ENCODE measurements at regions not wholly inside any gene's neighbourhood (a gene's known extent, or its start where the extent isn't known, plus 50 kb on each side); places are given as distances from the start of the nearest gene placed in this dataset.
A peak's percentile ranks its signal among the peaks of the same experiment; 100 is the strongest.

GRCh38 chr5:120405286-120405864 lies 58.7 kb upstream of the PRR16 start:
- Histone ChIP-seq H3K4me2 (ENCODE audit: extremely low read depth, insufficient read depth, low read length) (peak overlapping the region; percentile 44), H3K27me3 (ENCODE audit: control insufficient read depth, insufficient read depth, low read length) (no peaks in the 10 kb centered on the region), H3K36me3 (ENCODE audit: control insufficient read depth, insufficient read depth, low read length) (no peaks in the 10 kb centered on the region), H3K79me2 (ENCODE audit: control insufficient read depth, insufficient read depth, low read length) (no peaks in the 10 kb centered on the region), H3K4me3 (replicated peaks in 1 of 4; ENCODE audit: control extremely low read depth in 1 of 4, insufficient read depth in 1 of 4, low read depth in 3 of 4, low read length in 4 of 4) (no peak overlapping the region), H3K9ac (ENCODE audit: insufficient read depth, low read length) (no peak overlapping the region), H2AFZ (ENCODE audit: low read length) (no peak overlapping the region), H3K27ac (ENCODE audit: insufficient read depth, low read length) (peak overlapping the region; percentile 79), H3K9me3 (ENCODE audit: control insufficient read depth, insufficient read depth, low read depth, low read length) (no peaks in the 10 kb centered on the region), H3K4me1 (ENCODE audit: control insufficient read depth, extremely low read depth, insufficient read depth, low read length) (peaks cover 12% of the 10 kb centered on the region), H4K20me1 (ENCODE audit: control insufficient read depth, extremely low read depth, insufficient read depth, low read length) (no peaks in the 10 kb centered on the region)
- peak; percentile 85 to 94 for DNase-seq (ENCODE audit: low read depth in 2 of 2)
- TF ChIP-seq EZH2 (IDR thresholded peaks at IDR 0.05; ENCODE audit: low read length, missing control alignments) = no peak

- H2AFZ ChIP-seq (ENCODE audit: low read length) = peak overlapping the region; percentile 20
- no peaks in the 10 kb centered on the region for H3K27me3 ChIP-seq (ENCODE audit: control insufficient read depth, insufficient read depth, low read length)
These were observed 58.2 kb upstream of the PRR16 start for GRCh38 chr5:120405923-120406322.

GRCh38 chr5:120413686-120414085 lies 50.4 kb upstream of the PRR16 start:
- H3K4me2 ChIP-seq (ENCODE audit: extremely low read depth, insufficient read depth, low read length) = no peak overlapping the region
- peak in 1 of 2 donors; percentile 95 for DNase-seq (ENCODE audit: low read depth in 2 of 2)
- no peak overlapping the region for H2AFZ ChIP-seq (ENCODE audit: low read length)

More at GRCh38 chr5:120405923-120406322, 58.2 kb upstream of the PRR16 start:
- Histone ChIP-seq H3K4me1 (ENCODE audit: control insufficient read depth, extremely low read depth, insufficient read depth, low read length) (peaks cover 12% of the 10 kb centered on the region), H4K20me1 (ENCODE audit: control insufficient read depth, extremely low read depth, insufficient read depth, low read length) (no peaks in the 10 kb centered on the region), H3K9ac (ENCODE audit: insufficient read depth, low read length) (no peak overlapping the region), H3K79me2 (ENCODE audit: control insufficient read depth, insufficient read depth, low read length) (no peaks in the 10 kb centered on the region), H3K9me3 (ENCODE audit: control insufficient read depth, insufficient read depth, low read depth, low read length) (no peaks in the 10 kb centered on the region), H3K4me2 (ENCODE audit: extremely low read depth, insufficient read depth, low read length) (peak overlapping the region; percentile 5), H3K27ac (ENCODE audit: insufficient read depth, low read length) (peak overlapping the region; percentile 79), H3K36me3 (ENCODE audit: control insufficient read depth, insufficient read depth, low read length) (no peaks in the 10 kb centered on the region), H3K4me3 (replicated peaks in 1 of 4; ENCODE audit: control extremely low read depth in 1 of 4, insufficient read depth in 1 of 4, low read depth in 3 of 4, low read length in 4 of 4) (no peak overlapping the region)
- DNase-seq (ENCODE audit: low read depth in 2 of 2) = peak; percentile 75 to 94
- TF ChIP-seq EZH2 (IDR thresholded peaks at IDR 0.05; ENCODE audit: low read length, missing control alignments) (no peak), CTCF (conservative IDR thresholded peaks at IDR 0.05 in 1 of 2, IDR thresholded peaks at IDR 0.05 in 1 of 2; ENCODE audit: low read depth in 1 of 2, low read length in 2 of 2) (no peak)

More at GRCh38 chr5:120413686-120414085, 50.4 kb upstream of the PRR16 start:
- H4K20me1 ChIP-seq (ENCODE audit: control insufficient read depth, extremely low read depth, insufficient read depth, low read length) = no peaks in the 10 kb centered on the region
- H3K4me3 ChIP-seq (replicated peaks in 1 of 4; ENCODE audit: control extremely low read depth in 1 of 4, insufficient read depth in 1 of 4, low read depth in 3 of 4, low read length in 4 of 4) = no peak overlapping the region
- TF ChIP-seq EZH2 (IDR thresholded peaks at IDR 0.05; ENCODE audit: low read length, missing control alignments) (no peak), CTCF (conservative IDR thresholded peaks at IDR 0.05 in 1 of 2, IDR thresholded peaks at IDR 0.05 in 1 of 2; ENCODE audit: low read depth in 1 of 2, low read length in 2 of 2) (no peak)
- H3K27ac ChIP-seq (ENCODE audit: insufficient read depth, low read length) = no peak overlapping the region
- H3K9me3 ChIP-seq (ENCODE audit: control insufficient read depth, insufficient read depth, low read depth, low read length) = no peaks in the 10 kb centered on the region
- H3K4me1 ChIP-seq (ENCODE audit: control insufficient read depth, extremely low read depth, insufficient read depth, low read length) = no peaks in the 10 kb centered on the region
- no peaks in the 10 kb centered on the region for H3K79me2 ChIP-seq (ENCODE audit: control insufficient read depth, insufficient read depth, low read length)
- no peaks in the 10 kb centered on the region for H3K36me3 ChIP-seq (ENCODE audit: control insufficient read depth, insufficient read depth, low read length)
- no peak overlapping the region for H3K9ac ChIP-seq (ENCODE audit: insufficient read depth, low read length)
- no peaks in the 10 kb centered on the region for H3K27me3 ChIP-seq (ENCODE audit: control insufficient read depth, insufficient read depth, low read length)
